ENCODE measurements at regions not wholly inside any gene's neighbourhood (a gene's known extent, or its start where the extent isn't known, plus 50 kb on each side); places are given as distances from the start of the nearest gene placed in this dataset.

GRCh38 chr16:52086901-52087300 is 460.0 kb downstream of the TOX3 start:
- no peak for DNase-seq
- Histone ChIP-seq H3K23ac (ENCODE audit: low read depth, low read length) (no peak overlapping the region), H3K9me3 (ENCODE audit: control insufficient read depth, insufficient read depth, low read length) (no peaks in the 10 kb centered on the region), H2AFZ (replicated peaks; ENCODE audit: low read length, poor library complexity) (no peak overlapping the region), H4K20me1 (ENCODE audit: insufficient read depth, low read length) (no peaks in the 10 kb centered on the region), H3K18ac (ENCODE audit: low read depth, low read length) (no peak overlapping the region), H3K36me3 (ENCODE audit: control insufficient read depth, insufficient read depth, low read length) (no peaks in the 10 kb centered on the region), H2BK15ac (ENCODE audit: low read depth, low read length) (no peak overlapping the region), H2BK5ac (ENCODE audit: low read depth, low read length, poor library complexity, severe bottlenecking) (no peak overlapping the region), H2BK20ac (ENCODE audit: low read depth, low read length) (no peak overlapping the region), H3K9me1 (ENCODE audit: insufficient read depth, low read length) (no peaks in the 10 kb centered on the region), H3K4me1 (ENCODE audit: control insufficient read depth, insufficient read depth, low read length) (no peaks in the 10 kb centered on the region), H2BK120ac (ENCODE audit: low read depth, low read length) (no peak overlapping the region), H4K5ac (ENCODE audit: low read depth, low read length) (no peak overlapping the region), H3K56ac (ENCODE audit: extremely low read depth, insufficient read depth, low read length) (no peak overlapping the region), H4K91ac (ENCODE audit: insufficient read depth, low read depth, low read length) (no peak overlapping the region), H4K8ac (ENCODE audit: low read depth in 2 of 2, low read length in 2 of 2) (no peak overlapping the region), H3K14ac (replicated peaks; ENCODE audit: low read depth, low read length) (no peak overlapping the region), H2AK9ac (replicated peaks; ENCODE audit: low read depth, low read length, poor library complexity) (no peak overlapping the region), H3K4me2 (ENCODE audit: low read depth, low read length) (no peak overlapping the region), H3K27me3 (ENCODE audit: control insufficient read depth, insufficient read depth, low read length) (no peaks in the 10 kb centered on the region), H3K79me1 (ENCODE audit: low read depth in 1 of 2, low read length in 2 of 2) (no peaks in the 10 kb centered on the region), H3K9ac (ENCODE audit: low read depth, low read length) (no peak overlapping the region), H3K4me3 (ENCODE audit: insufficient read depth, low read depth, low read length) (no peak overlapping the region), H3K27ac (ENCODE audit: insufficient read depth, low read length) (no peak overlapping the region), H2AK5ac (ENCODE audit: low read depth, low read length) (no peak overlapping the region), H3K4ac (ENCODE audit: low read depth, low read length) (no peak overlapping the region)
- dilution Hi-C loops (cut with HindIII; ENCODE audit: low sequenced_read_pairs, unreplicated experiment) (no loop called here), intact Hi-C loops (cut with micrococcal nuclease) (no loop called here), in situ Hi-C loops (cut with MboI; ENCODE audit: low sequenced_read_pairs) (loop anchor here (25.0 kb wide), 1 partner anchor 100 kb away; no protein-coding TSS in a partner anchor)
- CTCF ChIA-PET = no interaction called here
- WGBS, 2 experiments (ENCODE audit: extremely low coverage in 2 of 2, insufficient read length in 1 of 2) = no CpG with 5 or more reads among the region's 1 CpG
- no peak for ATAC-seq (ENCODE audit: low read depth)
- no TSS peak for BruUV-seq (replicated peaks)
- TF ChIP-seq RAD21 (IDR thresholded peaks at IDR 0.05; ENCODE audit: low read length) (no peak), NFE2L2 (IDR thresholded peaks at IDR 0.05; ENCODE audit: low read depth, low read length) (no peak)
- POLR2A ChIA-PET (ENCODE audit: unreplicated experiment) = no interaction called here

All from IMR-90 (cell line).